HPDE6-E6E7 (cell line): ENCODE measurements at regions not wholly inside any gene's neighbourhood (a gene's known extent, or its start where the extent isn't known, plus 50 kb on each side); places are given as distances from the start of the nearest gene placed in this dataset.
"Not testable (repeated sequence)": the region's sequence is repeated elsewhere in the genome, so short reads cannot be mapped to it uniquely, and the experiment has no call there.

Experiments used
- DNase-seq: peaks from one replicate; pipeline ENCODE4 v3.0.0; 2011; ENCODE audit warnings: missing footprints; ENCODE audit errors: extremely low spot score

GRCh38 chr21:22019766-22020165 is 1021.6 kb downstream of the NCAM2 start:
- no peak for DNase-seq

GRCh38 chr21:22020221-22020620 is 1022.0 kb downstream of the NCAM2 start:
- no peak for DNase-seq

- DNase-seq = not testable (repeated sequence)
These were observed 1025.7 kb downstream of the NCAM2 start for GRCh38 chr21:22023896-22024295.

GRCh38 chr21:22044431-22044830 is 1046.2 kb downstream of the NCAM2 start:
- DNase-seq = no peak

- DNase-seq = no peak
These were observed 1048.4 kb downstream of the NCAM2 start for GRCh38 chr21:22046576-22046975.

- no peak for DNase-seq
These were observed 1058.7 kb downstream of the NCAM2 start for GRCh38 chr21:22056904-22057303.

GRCh38 chr21:22062472-22063139 is 1064.4 kb downstream of the NCAM2 start:
- DNase-seq = no peak

GRCh38 chr21:22063140-22063539 is 1064.9 kb downstream of the NCAM2 start:
- DNase-seq = no peak

GRCh38 chr21:22076471-22076870 is 1078.3 kb downstream of the NCAM2 start:
- DNase-seq = no peak

- no peak for DNase-seq
These were observed 1085.7 kb downstream of the NCAM2 start for GRCh38 chr21:22083899-22084298.

- DNase-seq = no peak
These were observed 1098.1 kb downstream of the NCAM2 start for GRCh38 chr21:22096314-22096713.

GRCh38 chr21:22106720-22107410 is 1108.7 kb downstream of the NCAM2 start:
- DNase-seq = no peak

- no peak for DNase-seq
These were observed 1117.5 kb downstream of the NCAM2 start for GRCh38 chr21:22115746-22116145.

- no peak for DNase-seq
These were observed 1122.5 kb downstream of the NCAM2 start for GRCh38 chr21:22120616-22121266.

GRCh38 chr21:22125581-22125980 is 1127.4 kb downstream of the NCAM2 start:
- DNase-seq = no peak

GRCh38 chr21:22128671-22129070 is 1130.5 kb downstream of the NCAM2 start:
- no peak for DNase-seq

GRCh38 chr21:22132358-22133071 is 1134.3 kb downstream of the NCAM2 start:
- no peak for DNase-seq

- DNase-seq = no peak
These were observed 1138.5 kb downstream of the NCAM2 start for GRCh38 chr21:22136740-22137139.

- DNase-seq = no peak
These were observed 1140.2 kb downstream of the NCAM2 start for GRCh38 chr21:22138297-22139016.

- no peak for DNase-seq
These were observed 1147.3 kb downstream of the NCAM2 start for GRCh38 chr21:22145545-22145944.

GRCh38 chr21:22154579-22155274 is 1156.5 kb downstream of the NCAM2 start:
- no peak for DNase-seq
